H1 (cell line): ENCODE measurements at regions not wholly inside any gene's neighbourhood (a gene's known extent, or its start where the extent isn't known, plus 50 kb on each side); places are given as distances from the start of the nearest gene placed in this dataset.

Source experiments
- CTCF ChIA-PET: fragments of 300-600 bp; sonication (Branson Sonifier 250); formaldehyde crosslinking; loops from one replicate; lab custom pipeline; 2021; ENCODE audit not compliant: partially characterized antibody; lab: Charles Lee
- POLR2A ChIA-PET: fragments of 300-600 bp; sonication (Branson Sonifier 250); formaldehyde crosslinking; loops from one replicate; lab custom pipeline; 2021; ENCODE audit warnings: inconsistent platforms; ENCODE audit not compliant: partially characterized antibody; lab: Charles Lee
- DNase-seq, 2 experiments: peaks; one replicate each; pipeline versions ENCODE4 v3.0.0 to v3.0.0-alpha.2; 2010 to 2022; ENCODE audit warnings: low spot score in 2 of 2, low read depth in 1 of 2, mixed read lengths in 1 of 2
- FAIRE-seq: peaks from 2 replicates; lab custom pipeline; 2011; peaks lifted over from hg19 to GRCh38; lab: Jason Lieb, UNC
- H2AFZ ChIP-seq: 2 replicates; pipeline ENCODE4 v1.8.1; 2012; ENCODE audit warnings: low read length, inconsistent platforms
- H2AK5ac ChIP-seq: 2 replicates; pipeline ENCODE4 v1.6.1; 2013; ENCODE audit warnings: low read depth, low read length
- H2BK120ac ChIP-seq: replicated peaks from 2 replicates; pipeline ENCODE3; 2013; ENCODE audit warnings: low read depth, low read length, inconsistent platforms
- H2BK12ac ChIP-seq: 2 replicates; pipeline ENCODE4 v1.6.1; 2013; ENCODE audit warnings: low read depth, low read length
- H2BK15ac ChIP-seq: 2 replicates; pipeline ENCODE4 v1.6.1; 2013; ENCODE audit warnings: low read length
- H2BK20ac ChIP-seq: 2 replicates; pipeline ENCODE4 v1.6.1; 2013; ENCODE audit warnings: low read length
- H2BK5ac ChIP-seq: 2 replicates; pipeline ENCODE4 v1.6.1; 2013; ENCODE audit warnings: low read depth, low read length
- H3K14ac ChIP-seq: 2 replicates; pipeline ENCODE4 v1.6.1; 2013; ENCODE audit warnings: inconsistent platforms; ENCODE audit not compliant: insufficient read length
- H3K18ac ChIP-seq: 2 replicates; pipeline ENCODE4 v1.6.1; 2013; ENCODE audit warnings: low read length; ENCODE audit errors: extremely low read depth
- H3K23ac ChIP-seq: 2 replicates; pipeline ENCODE4 v1.6.1; 2013; ENCODE audit warnings: inconsistent platforms; ENCODE audit not compliant: insufficient read length
- H3K23me2 ChIP-seq: 2 replicates; pipeline ENCODE4 v1.6.1; 2013; ENCODE audit warnings: low read depth, low read length
- H3K27ac ChIP-seq: 2 replicates; pipeline ENCODE4 v1.6.1; 2011; ENCODE audit warnings: low read depth, low read length, inconsistent platforms
- H3K27me3 ChIP-seq, 4 experiments: replicated peaks in 1 of 4; 1 replicate in 1 of 4; 2 replicates in 3 of 4; pipeline versions ENCODE4 v1.6.1 to v1.8.1; 2011 to 2013; ENCODE audit warnings: low read length in 3 of 4, mild to moderate bottlenecking in 3 of 4, inconsistent platforms in 2 of 4, mixed read lengths in 2 of 4, moderate library complexity in 1 of 4; ENCODE audit not compliant: control insufficient read depth in 3 of 4, insufficient read depth in 3 of 4; ENCODE audit errors: extremely low read depth in 1 of 4
- H3K36me3 ChIP-seq, 4 experiments: 2 replicates each; pipeline versions ENCODE4 v1.6.1 to v1.8.1; 2011 to 2013; ENCODE audit warnings: mild to moderate bottlenecking in 4 of 4, low read length in 3 of 4, moderate library complexity in 2 of 4, control low read depth in 1 of 4, inconsistent platforms in 1 of 4; ENCODE audit not compliant: insufficient read depth in 4 of 4, control insufficient read depth in 2 of 4
- H3K4ac ChIP-seq: replicated peaks from 2 replicates; pipeline ENCODE3; 2013; ENCODE audit warnings: low read length, low read depth, mixed read lengths, inconsistent platforms; ENCODE audit not compliant: insufficient read length
- H3K4me1 ChIP-seq, 4 experiments: replicated peaks in 1 of 4; 1 replicate in 1 of 4; 2 replicates in 3 of 4; pipeline versions ENCODE4 v1.6.1 to v1.8.1; 2011 to 2013; ENCODE audit warnings: low read length in 3 of 4, inconsistent platforms in 2 of 4, mixed read lengths in 1 of 4; ENCODE audit not compliant: insufficient read depth in 4 of 4, control insufficient read depth in 3 of 4
- H3K4me2 ChIP-seq, 2 experiments: 2 replicates each; pipeline versions ENCODE4 v1.6.1 to v1.8.1; 2011 to 2013; ENCODE audit warnings: low read depth in 2 of 2, low read length in 2 of 2, control low read depth in 1 of 2, inconsistent platforms in 1 of 2, mild to moderate bottlenecking in 1 of 2; ENCODE audit not compliant: insufficient read depth in 1 of 2
- H3K4me3 ChIP-seq, 4 experiments: fragments of 200-600, 300-600 bp in 1 of 4; sonication (generic), shearing (Covaris generic), sonication (Bioruptor Twin) in 1 of 4; 2 replicates each; pipeline versions ENCODE4 v1.5.1 to v1.8.1; 2011 to 2016; ENCODE audit warnings: low read length in 4 of 4, low read depth in 3 of 4, control low read depth in 2 of 4, inconsistent platforms in 2 of 4, mild to moderate bottlenecking in 2 of 4, mixed read lengths in 1 of 4, moderate library complexity in 1 of 4; ENCODE audit not compliant: insufficient read depth in 2 of 4; ENCODE audit errors: extremely low read depth in 1 of 4
- H3K56ac ChIP-seq: replicated peaks from 2 replicates; pipeline ENCODE3; 2013; ENCODE audit warnings: low read depth, mild to moderate bottlenecking, mixed read lengths, low read length, inconsistent platforms; ENCODE audit not compliant: insufficient read length
- H3K79me1 ChIP-seq: 2 replicates; pipeline ENCODE4 v1.6.1; 2013; ENCODE audit warnings: low read depth, low read length, control low read depth
- H3K79me2 ChIP-seq, 2 experiments: 2 replicates each; pipeline versions ENCODE4 v1.6.1 to v1.8.1; 2012 to 2013; ENCODE audit warnings: low read length in 2 of 2, mild to moderate bottlenecking in 2 of 2, inconsistent platforms in 1 of 2; ENCODE audit not compliant: insufficient read depth in 2 of 2, control insufficient read depth in 1 of 2
- H3K9ac ChIP-seq, 4 experiments: replicated peaks in 1 of 4; 1 replicate in 1 of 4; 2 replicates in 3 of 4; pipeline versions ENCODE4 v1.6.1 to v1.8.1; 2011 to 2013; ENCODE audit warnings: low read depth in 3 of 4, low read length in 3 of 4, control low read depth in 2 of 4, mild to moderate bottlenecking in 2 of 4, moderate library complexity in 2 of 4, inconsistent platforms in 1 of 4; ENCODE audit errors: extremely low read depth in 1 of 4
- H3K9me3 ChIP-seq, 2 experiments: 2 replicates each; pipeline versions ENCODE4 v1.6.1 to v1.8.1; 2012 to 2013; ENCODE audit warnings: mild to moderate bottlenecking in 2 of 2, moderate library complexity in 2 of 2, control low read depth in 1 of 2, inconsistent platforms in 1 of 2, low read depth in 1 of 2, low read length in 1 of 2, mixed read lengths in 1 of 2; ENCODE audit not compliant: insufficient read depth in 2 of 2
- H4K20me1 ChIP-seq, 2 experiments: replicated peaks in 1 of 2; 2 replicates each; pipeline versions ENCODE3 to v1.8.1; 2011 to 2013; ENCODE audit warnings: inconsistent platforms in 2 of 2, low read length in 2 of 2, mild to moderate bottlenecking in 1 of 2; ENCODE audit not compliant: insufficient read depth in 2 of 2, control insufficient read depth in 1 of 2
- H4K5ac ChIP-seq: 2 replicates; pipeline ENCODE4 v1.6.1; 2013; ENCODE audit warnings: low read length, low read depth, mixed read lengths, inconsistent platforms; ENCODE audit not compliant: insufficient read length
- H4K8ac ChIP-seq: 2 replicates; pipeline ENCODE4 v1.8.0; 2013; ENCODE audit warnings: mild to moderate bottlenecking, moderate library complexity, low read length, inconsistent platforms; ENCODE audit not compliant: insufficient read depth; ENCODE audit errors: extremely low read depth
- H4K91ac ChIP-seq: replicated peaks from 2 replicates; pipeline ENCODE3; 2013; ENCODE audit warnings: low read length, mixed read lengths, inconsistent platforms; ENCODE audit not compliant: insufficient read length
- ATF2 ChIP-seq: IDR thresholded peaks from 2 replicates; pipeline ENCODE4 v1.6.1; 2012; ENCODE audit warnings: low read length, inconsistent platforms
- CEBPB ChIP-seq: IDR thresholded peaks from 2 replicates; pipeline ENCODE4 v1.6.1; 2012; ENCODE audit warnings: low read depth, low read length
- JUND ChIP-seq: IDR thresholded peaks from 2 replicates; pipeline ENCODE4 v1.6.1; 2011; ENCODE audit warnings: mild to moderate bottlenecking, improper control_type of control experiment, low read length
- PHF8 ChIP-seq: fragments of 200-600 bp; sonication (generic); conservative IDR thresholded peaks from 2 replicates; pipeline ENCODE4 v1.7.1; 2012; ENCODE audit warnings: low read depth, mild to moderate bottlenecking, inconsistent platforms, low read length, moderate library complexity
- ZNF274 ChIP-seq: IDR thresholded peaks from 2 replicates; pipeline ENCODE4 v1.7.0; 2012; ENCODE audit warnings: low read length, borderline replicate concordance; ENCODE audit errors: extremely low read depth
- WGBS, 2 experiments: shearing (Covaris generic) in 1 of 2; methylation state at CpG; one replicate each; pipeline versions ENCODE4 v1.1.6 to v1.1.7; 2013 to 2015; ENCODE audit warnings: low lambda C conversion rate in 2 of 2, mixed read lengths in 2 of 2, inconsistent platforms in 1 of 2, low coverage in 1 of 2, missing lambda C conversion rate in 1 of 2; ENCODE audit not compliant: insufficient replicate concordance in 2 of 2, insufficient coverage in 1 of 2, insufficient read length in 1 of 2; ENCODE audit errors: extremely low coverage in 1 of 2, missing lambda C conversion rate in 1 of 2; 5-methylcytosine and 5-hydroxymethylcytosine counted together

GRCh38 chr5:39761199-39761950, 336.6 kb upstream of the DAB2 start:
- no peaks in the 10 kb centered on the region for H3K36me3 ChIP-seq
- H2BK20ac ChIP-seq: no peak overlapping the region
- FAIRE-seq (no peak), DNase-seq (no peak)
- H3K4me1 ChIP-seq: no peaks in the 10 kb centered on the region
- no peak overlapping the region for H2AFZ ChIP-seq
- no peak overlapping the region for H3K14ac ChIP-seq
- H3K23ac ChIP-seq: no peak overlapping the region
- H2BK120ac ChIP-seq: no peak overlapping the region
- H2AK5ac ChIP-seq: no peak overlapping the region
- no peak overlapping the region for H4K8ac ChIP-seq
- POLR2A ChIA-PET: no interaction called here
- no peak overlapping the region for H3K18ac ChIP-seq
- no peak overlapping the region for H2BK15ac ChIP-seq
- CTCF ChIA-PET: no interaction called here
- H3K9ac ChIP-seq: no peak overlapping the region
- H3K23me2 ChIP-seq: no peaks in the 10 kb centered on the region
- H3K4me3 ChIP-seq: no peak overlapping the region
- H3K79me1 ChIP-seq: no peaks in the 10 kb centered on the region
- H2BK12ac ChIP-seq: no peak overlapping the region
- H3K4ac ChIP-seq: no peak overlapping the region
- no peak overlapping the region for H4K5ac ChIP-seq
- WGBS, 2 experiments: 97% methylated on average over 10 of the region's 10 CpGs; no CpG with 5 or more reads in 1 of the 2 experiments
- H3K9me3 ChIP-seq: 0 out of 4 replicates have a peak, but pooled peaks cover 0 to 3% of the 10 kb centered on the region in 2 experiments
- H4K20me1 ChIP-seq: no peaks in the 10 kb centered on the region
- H3K27ac ChIP-seq: no peak overlapping the region
- no peaks in the 10 kb centered on the region for H3K27me3 ChIP-seq
- no peaks in the 10 kb centered on the region for H3K79me2 ChIP-seq
- no peak overlapping the region for H4K91ac ChIP-seq
- H3K4me2 ChIP-seq: no peak overlapping the region
- H2BK5ac ChIP-seq: no peak overlapping the region
- no peak overlapping the region for H3K56ac ChIP-seq
- TF ChIP-seq PHF8: no peak
- TF ChIP-seq ATF2: no peak
- no peak for TF ChIP-seq CEBPB
- TF ChIP-seq JUND: no peak
- no peak for TF ChIP-seq ZNF274
